ENCODE measurements at regions not wholly inside any gene's neighbourhood (a gene's known extent, or its start where the extent isn't known, plus 50 kb on each side); places are given as distances from the start of the nearest gene placed in this dataset.
"Not testable (repeated sequence)": the region's sequence is repeated elsewhere in the genome, so short reads cannot be mapped to it uniquely, and the experiment has no call there.

DNA sequence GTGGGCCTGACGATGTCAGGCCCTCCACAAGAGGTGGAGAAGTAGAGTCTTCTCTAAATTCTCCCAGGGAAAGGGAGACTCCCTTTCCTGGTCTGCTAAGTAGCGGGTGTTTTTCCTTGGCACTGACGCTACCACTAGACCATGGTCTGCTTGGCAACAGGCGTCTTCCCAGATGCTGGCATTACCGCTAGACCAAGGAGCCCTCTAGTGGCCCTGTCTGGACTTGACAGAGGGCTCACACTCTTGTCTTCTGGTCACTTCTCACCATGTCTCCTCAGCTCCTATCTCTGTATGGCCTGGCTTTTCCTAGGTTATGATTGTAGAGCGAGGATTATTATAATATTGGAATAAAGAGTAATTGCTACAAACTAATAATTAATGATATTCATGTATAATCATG, 51.1 kb upstream of the RASSF6 start:
- H3K27ac ChIP-seq; H3K9me3 ChIP-seq; H3K27me3 ChIP-seq (ENCODE audit: low read depth); ATAC-seq; H3K4me3 ChIP-seq; H3K4me1 ChIP-seq; intact Hi-C loops (cut with DNase I); DNase-seq; H3K36me3 ChIP-seq: not testable (repeated sequence)

DNA sequence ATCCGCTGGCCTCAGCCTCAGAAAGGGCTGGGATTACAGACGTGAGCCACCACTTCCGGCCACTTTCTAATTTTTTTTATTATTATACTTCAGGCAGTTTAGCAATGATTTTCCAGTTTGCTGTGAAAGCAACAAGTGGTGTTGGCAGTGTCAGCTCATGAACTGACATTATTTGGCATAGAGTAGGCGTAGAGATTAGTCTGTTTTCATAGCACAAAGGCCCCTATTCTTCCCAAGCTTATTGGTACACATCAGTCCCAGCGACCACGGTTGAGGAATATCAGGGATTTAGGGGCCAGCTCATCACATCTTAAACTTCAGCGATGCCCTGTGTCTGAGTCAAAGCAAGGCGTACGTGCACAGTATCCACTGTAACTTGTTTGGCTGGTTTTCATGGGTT, 53.0 kb upstream of the RASSF6 start:
- Histone ChIP-seq H3K4me3 (no peak overlapping the region), H3K4me1 (no peaks in the 10 kb centered on the region), H3K27me3 (ENCODE audit: low read depth) (no peaks in the 10 kb centered on the region), H3K27ac (no peak overlapping the region), H3K9me3 (no peaks in the 10 kb centered on the region), H3K36me3 (no peaks in the 10 kb centered on the region)
- no peak for ATAC-seq
- no peak for DNase-seq
- intact Hi-C loops (cut with DNase I) = no loop called here
- TF ChIP-seq, protein P1, sequence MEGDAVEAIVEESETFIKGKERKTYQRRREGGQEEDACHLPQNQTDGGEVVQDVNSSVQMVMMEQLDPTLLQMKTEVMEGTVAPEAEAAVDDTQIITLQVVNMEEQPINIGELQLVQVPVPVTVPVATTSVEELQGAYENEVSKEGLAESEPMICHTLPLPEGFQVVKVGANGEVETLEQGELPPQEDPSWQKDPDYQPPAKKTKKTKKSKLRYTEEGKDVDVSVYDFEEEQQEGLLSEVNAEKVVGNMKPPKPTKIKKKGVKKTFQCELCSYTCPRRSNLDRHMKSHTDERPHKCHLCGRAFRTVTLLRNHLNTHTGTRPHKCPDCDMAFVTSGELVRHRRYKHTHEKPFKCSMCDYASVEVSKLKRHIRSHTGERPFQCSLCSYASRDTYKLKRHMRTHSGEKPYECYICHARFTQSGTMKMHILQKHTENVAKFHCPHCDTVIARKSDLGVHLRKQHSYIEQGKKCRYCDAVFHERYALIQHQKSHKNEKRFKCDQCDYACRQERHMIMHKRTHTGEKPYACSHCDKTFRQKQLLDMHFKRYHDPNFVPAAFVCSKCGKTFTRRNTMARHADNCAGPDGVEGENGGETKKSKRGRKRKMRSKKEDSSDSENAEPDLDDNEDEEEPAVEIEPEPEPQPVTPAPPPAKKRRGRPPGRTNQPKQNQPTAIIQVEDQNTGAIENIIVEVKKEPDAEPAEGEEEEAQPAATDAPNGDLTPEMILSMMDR (IDR thresholded peaks at IDR 0.05) = no peak

DNA sequence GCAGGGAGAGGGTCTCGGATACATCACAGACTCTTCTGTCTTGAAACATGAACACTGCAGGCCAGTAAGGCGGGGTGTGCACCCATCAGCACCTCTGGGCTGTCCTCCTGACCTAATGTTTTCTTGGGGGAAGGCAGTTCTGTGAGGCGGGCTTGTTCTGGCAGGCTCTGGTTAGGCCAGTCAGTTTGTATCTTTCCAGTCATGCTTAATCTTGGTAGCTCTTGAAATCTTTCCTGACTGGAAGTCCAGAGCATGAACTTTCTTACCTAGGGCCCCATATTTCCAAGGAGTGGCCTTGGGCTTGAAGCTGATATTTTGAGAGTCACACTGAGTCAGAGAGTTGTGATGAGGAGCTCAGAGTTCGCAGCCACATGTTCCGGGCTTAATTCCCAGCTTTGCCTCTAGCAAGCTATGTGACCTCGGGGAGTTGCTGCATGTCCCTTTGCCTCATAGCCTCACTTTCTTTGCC, 54.2 kb upstream of the RASSF6 start:
- no peak for ATAC-seq
- no peaks in the 10 kb centered on the region for H3K4me1 ChIP-seq
- no peaks in the 10 kb centered on the region for H3K36me3 ChIP-seq
- TF ChIP-seq, protein P1 (IDR thresholded peaks at IDR 0.05) = no peak
- intact Hi-C loops (cut with DNase I) = no loop called here
- no peaks in the 10 kb centered on the region for H3K9me3 ChIP-seq
- no peak overlapping the region for H3K4me3 ChIP-seq
- H3K27ac ChIP-seq = no peak overlapping the region
- no peak for DNase-seq
- H3K27me3 ChIP-seq (ENCODE audit: low read depth) = no peaks in the 10 kb centered on the region

DNA sequence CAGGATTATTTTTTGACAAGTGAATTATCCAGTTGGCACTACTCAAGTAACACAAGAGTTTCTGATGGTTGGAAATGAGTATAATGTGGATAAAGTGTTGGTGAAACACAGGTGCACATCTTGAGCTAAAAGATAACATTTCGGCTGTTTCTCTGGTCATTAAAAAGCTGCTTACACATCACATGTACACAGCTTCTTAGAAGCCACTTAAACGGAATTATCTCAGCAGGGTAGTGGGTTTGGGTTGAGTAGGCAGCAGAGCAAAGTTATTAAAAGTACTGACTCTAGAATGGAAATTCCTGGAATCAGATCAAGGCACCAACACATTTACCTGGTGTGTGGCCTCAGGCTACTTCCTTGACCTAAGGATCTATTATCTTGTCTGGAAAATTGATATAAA, 55.4 kb upstream of the RASSF6 start:
- ATAC-seq = no peak
- Histone ChIP-seq H3K4me3 (no peak overlapping the region), H3K27me3 (ENCODE audit: low read depth) (no peaks in the 10 kb centered on the region), H3K36me3 (no peaks in the 10 kb centered on the region), H3K27ac (no peak overlapping the region), H3K4me1 (no peaks in the 10 kb centered on the region), H3K9me3 (no peaks in the 10 kb centered on the region)
- intact Hi-C loops (cut with DNase I) = no loop called here
- TF ChIP-seq, protein P1 (IDR thresholded peaks at IDR 0.05) = no peak
- DNase-seq = no peak

DNA sequence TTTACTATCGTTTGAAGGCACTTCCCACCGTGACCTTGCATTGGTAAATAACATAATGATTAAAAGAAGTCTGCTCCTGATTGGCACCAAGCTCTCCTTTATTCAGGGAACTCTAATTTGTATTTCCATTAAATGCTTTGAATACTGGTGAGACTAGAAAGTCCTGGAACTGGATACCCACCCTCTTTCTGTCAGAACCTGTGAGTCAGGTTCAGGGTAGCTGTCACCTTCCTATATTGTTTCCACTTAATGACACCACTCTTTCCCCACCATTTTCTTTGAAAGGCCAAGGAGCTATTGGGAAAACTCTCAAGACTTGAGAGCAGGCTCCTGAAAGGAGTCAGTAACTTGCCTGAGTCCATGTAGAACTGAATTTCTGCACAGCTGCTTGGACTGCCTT, 55.9 kb upstream of the RASSF6 start:
- no peak overlapping the region for H3K27ac ChIP-seq
- no peaks in the 10 kb centered on the region for H3K4me1 ChIP-seq
- ATAC-seq (no peak), DNase-seq (no peak)
- no peaks in the 10 kb centered on the region for H3K36me3 ChIP-seq
- intact Hi-C loops (cut with DNase I) = no loop called here
- H3K4me3 ChIP-seq = no peak overlapping the region
- TF ChIP-seq, protein P1 (IDR thresholded peaks at IDR 0.05) = no peak
- no peaks in the 10 kb centered on the region for H3K9me3 ChIP-seq
- H3K27me3 ChIP-seq (ENCODE audit: low read depth) = no peaks in the 10 kb centered on the region

DNA sequence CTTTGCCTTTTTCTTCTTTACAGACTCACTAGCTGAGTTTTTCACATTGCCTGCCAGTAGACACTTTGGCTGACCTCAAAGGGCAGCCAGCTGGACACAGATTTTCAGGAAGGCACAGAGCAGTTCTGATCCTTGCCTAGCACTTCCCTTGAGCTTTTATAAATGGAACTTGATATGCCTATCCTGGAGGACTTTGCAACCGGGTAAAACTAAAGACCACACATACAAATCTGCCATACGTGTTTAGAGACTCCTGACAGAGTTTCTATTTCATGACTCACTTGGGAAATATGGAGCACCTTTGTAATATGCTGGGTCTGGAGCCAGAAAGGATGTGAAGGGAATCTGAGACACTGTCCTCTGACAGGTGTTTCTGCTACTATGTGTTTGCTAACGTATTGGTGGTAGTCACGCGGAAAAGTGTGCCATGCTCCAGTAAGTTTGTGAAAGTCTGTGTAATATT, 56.7 kb upstream of the RASSF6 start:
- Histone ChIP-seq H3K27ac (no peak overlapping the region), H3K27me3 (ENCODE audit: low read depth) (no peaks in the 10 kb centered on the region)
- ATAC-seq = peak in 1 of 2 donors; percentile 37

More for the DNA sequence above, 56.7 kb upstream of the RASSF6 start:
- intact Hi-C loops (cut with DNase I) = no loop called here
- Histone ChIP-seq H3K4me3 (no peak overlapping the region), H3K36me3 (no peaks in the 10 kb centered on the region), H3K4me1 (no peaks in the 10 kb centered on the region), H3K9me3 (no peaks in the 10 kb centered on the region)
- no peak for DNase-seq
- TF ChIP-seq, protein P1 (IDR thresholded peaks at IDR 0.05) = no peak
